HG02870 (cell line): ENCODE measurements at regions not wholly inside any gene's neighbourhood (a gene's known extent, or its start where the extent isn't known, plus 50 kb on each side); places are given as distances from the start of the nearest gene placed in this dataset.

Experiments used
- ATAC-seq: cut with Tn5 transposase; IDR thresholded peaks from one replicate; pipeline ENCODE4 v1.9.1; 2021; ENCODE audit warnings: mild to moderate bottlenecking, moderate library complexity; ENCODE audit not compliant: unreplicated experiment

DNA sequence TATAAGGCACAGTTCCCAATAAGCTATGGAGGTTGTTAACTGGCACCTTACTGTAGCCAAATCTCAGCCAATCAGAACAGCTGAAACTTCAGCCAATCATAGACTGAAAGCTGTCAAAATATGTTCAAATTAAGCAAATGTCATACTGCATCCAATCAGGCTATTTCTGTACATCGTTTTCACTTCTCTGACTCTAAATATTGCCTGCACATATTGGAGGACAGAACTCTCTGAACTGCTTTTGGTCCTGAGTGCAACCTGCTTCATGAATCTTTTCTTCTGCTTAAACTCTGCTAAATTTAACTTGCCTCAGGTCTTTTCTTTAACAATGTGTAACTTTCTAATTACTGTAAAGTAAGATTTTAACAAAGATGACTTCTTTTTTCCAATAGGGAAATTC, 1198.9 kb upstream of the PCDH7 start:
- ATAC-seq = no peak

DNA sequence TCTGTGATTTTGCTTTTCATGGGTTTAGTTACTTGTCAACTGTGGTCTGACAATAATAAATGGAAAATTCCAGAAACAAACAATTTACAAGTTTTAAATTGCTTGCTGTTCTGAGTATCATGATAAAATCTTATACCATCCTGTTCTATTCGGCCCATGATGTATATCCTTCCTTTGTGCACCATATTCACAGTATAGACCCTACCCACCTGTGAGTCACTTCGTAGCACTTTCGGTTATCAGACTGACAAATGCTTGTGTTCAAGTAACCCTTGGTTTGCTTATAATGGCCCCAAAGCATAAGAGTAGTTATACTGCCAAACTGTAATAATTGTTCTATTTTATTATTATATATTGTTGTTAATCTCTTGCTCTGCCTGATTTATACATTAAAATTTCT, 1183.4 kb upstream of the PCDH7 start:
- no peak for ATAC-seq

DNA sequence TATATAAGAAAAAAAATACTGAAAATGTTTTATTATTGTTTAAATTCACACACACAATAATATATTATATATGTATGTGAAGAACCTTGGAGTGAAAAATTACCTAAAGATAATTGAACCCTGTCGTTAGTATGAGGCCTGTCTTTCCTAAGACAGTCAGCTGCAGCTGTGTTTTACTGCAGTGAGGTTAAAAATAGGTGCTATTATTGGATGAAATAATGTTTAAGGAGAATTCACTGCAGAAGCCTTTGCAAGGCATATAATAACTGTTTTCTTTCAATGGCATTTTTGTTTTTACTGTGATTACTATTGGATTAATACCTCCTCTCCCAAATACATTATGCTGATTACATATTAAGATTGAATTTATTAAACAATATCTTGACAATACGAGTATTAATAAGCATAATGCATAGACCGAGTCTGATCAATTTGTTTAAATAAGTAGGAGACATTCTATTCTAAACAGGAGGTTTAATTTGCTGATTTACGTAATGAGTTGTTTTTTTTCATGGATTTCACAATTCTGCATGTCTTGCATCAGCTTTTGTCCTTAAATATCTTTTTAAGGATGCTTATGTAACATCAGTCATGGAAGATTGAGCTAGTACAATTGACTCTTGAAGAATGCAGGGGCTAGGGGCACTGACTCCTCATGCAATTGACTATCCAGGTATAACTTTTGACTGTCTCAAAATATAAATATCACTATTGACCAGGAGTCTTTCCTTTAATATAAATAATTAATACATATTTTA, 1181.1 kb upstream of the PCDH7 start:
- no peak for ATAC-seq

DNA sequence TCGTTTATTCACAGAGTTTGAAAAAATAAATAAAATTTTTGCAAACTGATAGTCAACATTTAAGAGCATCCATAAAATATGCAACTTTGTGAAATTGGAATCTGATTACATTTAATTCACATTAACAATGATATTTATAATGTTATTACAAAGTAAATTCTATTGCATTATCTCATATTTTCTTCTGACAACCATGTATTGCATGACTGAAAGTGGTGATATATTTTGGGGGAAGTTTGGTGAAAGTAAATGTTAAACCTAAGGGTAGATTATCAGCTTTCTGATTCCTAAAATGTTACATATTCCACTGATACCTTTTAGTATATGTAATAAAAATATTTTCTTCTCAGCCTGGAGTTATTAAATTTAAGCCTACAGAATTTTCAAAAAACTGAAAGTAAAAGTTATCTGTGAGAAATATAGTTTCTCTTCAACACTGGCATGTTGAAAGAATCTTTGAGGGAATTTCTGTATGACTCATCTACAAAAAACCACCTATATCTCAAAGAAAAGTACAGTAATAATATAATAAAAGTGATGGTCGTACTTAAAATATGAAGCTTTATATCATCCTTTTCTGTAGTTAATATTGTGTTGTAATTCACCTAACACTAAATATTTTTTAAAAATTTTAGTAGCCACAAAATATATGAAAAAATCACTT, 1179.6 kb upstream of the PCDH7 start:
- ATAC-seq = peak; percentile 43

DNA sequence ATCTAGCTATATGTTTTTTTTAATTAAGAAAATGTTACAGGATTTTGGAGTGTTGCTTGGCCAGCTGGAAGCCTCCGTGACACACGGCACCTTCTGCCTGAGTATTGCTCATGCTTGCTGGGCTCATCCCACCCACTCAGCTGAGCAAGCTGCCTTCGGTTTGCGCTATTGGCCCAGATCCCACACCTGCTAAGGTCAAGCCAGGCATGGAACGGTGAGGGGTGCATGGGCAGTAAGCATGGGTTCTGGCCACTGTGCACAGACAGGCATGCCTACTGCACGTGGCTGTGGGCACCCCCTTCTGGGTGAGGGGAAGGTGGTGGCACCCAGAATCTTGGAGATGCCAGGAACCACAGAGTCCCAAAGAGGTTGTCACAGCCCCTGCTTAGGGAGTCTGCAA, 1178.4 kb upstream of the PCDH7 start:
- ATAC-seq = no peak

DNA sequence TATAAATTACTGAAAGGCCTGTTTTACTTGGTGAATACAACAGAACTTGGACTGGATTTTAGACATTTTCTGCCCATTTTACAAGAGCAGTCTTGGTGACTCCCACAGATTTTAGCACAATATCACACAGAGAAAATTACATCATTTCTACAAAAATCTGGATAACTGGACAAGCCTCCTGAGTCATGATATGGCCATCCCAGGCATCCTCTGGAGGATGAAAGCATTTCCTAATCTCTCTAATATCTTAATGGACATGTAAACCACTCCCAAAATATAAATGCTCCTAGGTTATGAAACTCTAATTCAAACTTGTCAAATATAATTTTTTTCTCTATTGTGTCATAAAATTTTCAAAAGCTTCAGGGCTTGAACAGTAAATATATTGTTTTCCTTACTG, 1170.8 kb upstream of the PCDH7 start:
- no peak for ATAC-seq

DNA sequence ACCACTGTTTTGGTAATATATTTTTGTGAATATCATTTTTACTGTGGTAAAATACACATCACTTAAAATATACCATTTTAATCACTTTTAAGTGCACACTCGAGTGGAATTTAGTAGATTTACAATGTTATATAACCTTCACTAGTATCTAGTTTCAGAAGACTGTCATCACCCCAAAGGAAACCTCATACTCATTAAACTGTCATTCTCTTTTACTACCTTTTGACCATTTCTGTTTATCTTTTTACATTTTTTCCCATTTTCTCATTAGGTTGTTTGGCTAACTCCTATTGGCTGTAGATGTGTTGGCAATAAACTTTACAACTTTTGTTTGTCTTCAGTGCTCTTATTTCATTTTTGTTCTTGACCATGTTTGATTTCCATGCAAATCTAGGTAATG, 1168.3 kb upstream of the PCDH7 start:
- no peak for ATAC-seq

DNA sequence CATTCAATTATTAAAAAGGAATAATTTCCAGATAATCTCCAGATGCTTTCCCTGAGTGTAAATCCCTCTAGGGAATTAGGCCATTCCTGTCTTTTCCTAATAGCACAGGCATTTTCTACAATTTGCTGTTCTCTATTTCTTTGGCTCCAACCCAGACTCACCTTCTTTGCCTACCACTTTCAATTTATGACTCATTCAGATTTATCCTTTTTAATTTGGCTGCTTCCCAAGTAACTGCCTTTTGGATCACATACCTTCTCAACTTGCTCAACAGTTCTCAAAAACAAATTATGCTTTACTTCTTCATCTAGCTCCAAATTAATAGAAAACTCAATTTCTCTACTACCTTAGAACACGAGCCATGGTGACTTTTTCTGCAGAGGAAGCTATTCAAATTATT, 1166.3 kb upstream of the PCDH7 start:
- ATAC-seq = no peak

DNA sequence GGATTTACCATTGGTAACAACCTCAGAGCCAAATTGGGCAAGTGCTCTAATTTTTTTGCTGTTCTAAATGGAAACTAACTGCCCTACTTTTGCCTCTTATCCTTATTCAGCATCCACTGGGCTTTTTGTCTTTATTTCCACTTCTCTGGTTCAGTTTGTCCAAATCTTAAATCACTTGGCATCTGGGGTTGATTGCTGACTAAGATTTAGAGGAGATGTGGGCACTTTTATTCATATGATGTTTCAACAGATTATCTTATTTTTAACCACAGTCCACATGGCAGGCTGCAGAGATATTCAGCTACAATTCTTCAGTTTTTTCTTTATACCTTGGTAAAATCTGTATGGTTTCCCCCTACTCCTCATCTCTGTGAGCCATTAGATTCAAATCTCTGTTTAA, 1161.4 kb upstream of the PCDH7 start:
- ATAC-seq = no peak

DNA sequence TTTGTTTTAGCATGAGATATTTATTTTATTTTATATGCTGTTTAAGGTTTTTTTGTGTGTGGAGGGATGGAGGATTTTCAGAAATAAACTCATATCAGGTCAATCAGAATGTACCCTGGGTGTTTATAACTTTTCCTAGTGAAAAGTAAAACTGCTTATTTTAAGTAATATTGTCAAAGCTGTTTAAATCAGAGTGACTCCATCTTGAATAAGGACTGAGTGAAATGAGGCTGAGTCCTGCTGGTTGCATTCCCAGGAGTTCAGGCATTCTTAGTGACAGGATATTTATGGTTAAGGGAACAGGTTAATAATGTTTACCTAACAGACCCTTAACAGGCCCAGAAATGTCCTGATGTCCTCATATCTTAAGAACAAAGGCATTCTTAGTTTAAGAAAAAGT, 1160.9 kb upstream of the PCDH7 start:
- no peak for ATAC-seq

DNA sequence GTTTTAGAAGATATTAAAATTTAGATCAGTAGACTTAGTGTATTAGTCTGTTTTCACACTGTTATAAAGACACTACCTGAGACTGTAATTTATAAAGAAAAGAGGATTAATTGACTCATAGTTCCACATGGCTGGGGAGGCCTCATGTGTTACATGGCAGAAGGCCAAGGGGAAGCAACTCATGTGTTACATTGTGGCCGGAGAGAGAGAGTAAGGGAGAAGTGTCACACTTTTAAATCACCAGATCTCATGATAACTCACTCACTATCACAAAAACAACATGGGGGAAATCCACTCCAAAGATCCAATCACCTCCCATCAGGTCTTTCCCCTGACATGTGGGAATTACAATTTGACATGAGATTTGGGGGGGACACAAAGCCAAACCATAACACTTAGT, 1159.7 kb upstream of the PCDH7 start:
- no peak for ATAC-seq

DNA sequence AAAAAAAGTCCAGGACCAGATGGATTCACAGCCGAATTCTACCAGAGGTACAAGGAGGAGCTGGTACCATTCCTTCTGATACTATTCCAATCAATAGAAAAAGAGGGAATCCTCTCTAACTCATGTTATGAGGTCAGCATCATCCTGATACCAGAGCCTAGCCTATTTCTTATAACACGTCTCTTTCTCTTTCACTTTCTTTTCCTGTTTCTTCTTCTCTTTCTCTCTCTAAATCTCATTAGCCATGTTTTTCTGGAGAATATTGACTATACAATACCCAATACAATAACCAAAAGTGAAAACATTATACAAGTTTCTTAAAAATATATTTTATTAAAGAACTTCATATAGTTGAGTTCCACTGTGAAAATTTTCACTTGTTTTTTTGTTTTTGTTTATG, 1154.9 kb upstream of the PCDH7 start:
- ATAC-seq = no peak

DNA sequence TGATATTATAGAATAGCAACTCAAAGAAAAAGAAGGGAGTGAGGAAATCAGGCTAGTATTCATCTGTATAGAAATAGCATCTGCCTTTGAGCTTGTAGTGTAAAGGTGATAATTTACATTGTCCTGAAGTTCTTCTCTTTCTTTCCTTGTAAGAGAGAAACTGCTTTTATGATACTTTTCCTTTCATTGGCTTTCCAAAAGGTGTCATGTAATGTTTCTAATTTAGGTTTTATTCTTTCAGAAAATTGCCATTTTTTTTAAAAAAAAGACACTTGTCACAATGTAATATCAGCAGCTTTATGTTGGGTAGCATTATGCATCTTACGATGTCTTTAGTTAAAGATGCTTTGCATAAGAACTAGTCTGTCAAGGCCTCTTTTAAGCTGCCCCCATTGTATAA, 1153.8 kb upstream of the PCDH7 start:
- no peak for ATAC-seq

DNA sequence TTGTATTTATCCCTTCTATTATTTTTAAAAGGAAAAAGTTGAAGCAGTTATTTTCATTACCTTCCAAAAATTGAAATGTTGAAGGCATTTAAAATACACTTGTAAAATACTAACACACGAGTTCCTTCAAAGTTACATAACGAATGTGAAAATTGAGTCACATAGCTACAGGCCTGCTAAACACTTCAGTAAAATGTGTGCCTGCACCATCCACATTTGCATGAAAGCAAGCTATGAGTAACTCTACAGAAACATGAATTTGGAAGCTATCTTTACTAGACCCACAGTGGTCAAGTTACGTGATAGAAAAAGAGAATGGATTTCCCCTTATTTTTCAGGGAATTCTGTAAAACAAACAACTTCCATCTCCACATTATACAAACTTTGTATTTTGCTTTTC, 1148.8 kb upstream of the PCDH7 start:
- no peak for ATAC-seq

DNA sequence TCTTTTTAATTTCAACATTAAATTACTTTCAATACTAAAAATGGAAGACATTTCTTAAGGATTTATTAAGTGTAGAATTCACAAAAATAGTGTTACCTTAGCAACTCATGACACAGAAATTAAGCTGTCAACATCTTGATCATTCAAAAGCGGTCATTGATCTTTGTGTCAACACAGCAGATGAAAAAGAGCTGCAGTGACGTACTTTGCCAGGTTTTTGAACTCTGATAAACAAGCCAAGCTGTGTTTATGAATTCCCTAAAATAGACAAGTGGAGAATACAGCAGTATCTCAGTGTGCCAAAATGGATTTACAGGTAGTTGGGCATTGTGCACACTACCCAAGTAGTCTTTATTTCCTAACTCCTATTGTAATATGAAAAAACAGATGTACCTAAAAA, 1141.8 kb upstream of the PCDH7 start:
- no peak for ATAC-seq

DNA sequence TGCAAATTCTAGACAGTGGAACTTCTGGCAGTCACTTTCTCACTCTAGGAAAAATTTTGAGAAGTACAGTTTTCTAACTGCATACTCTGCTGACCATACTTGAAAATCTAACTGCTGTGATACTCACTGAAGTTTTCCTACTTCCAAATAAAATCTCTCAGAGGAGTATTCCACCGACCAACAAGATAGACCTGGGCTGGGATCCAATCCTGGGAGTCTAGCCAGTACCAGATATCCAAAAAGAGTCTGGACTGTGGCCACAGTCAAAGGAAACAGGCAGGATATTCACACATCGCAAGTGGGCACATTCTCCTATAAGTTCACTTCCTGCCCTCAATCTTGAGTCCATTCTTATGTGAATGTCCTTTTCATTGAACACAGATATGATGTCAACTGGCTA, 1138.7 kb upstream of the PCDH7 start:
- ATAC-seq = no peak

DNA sequence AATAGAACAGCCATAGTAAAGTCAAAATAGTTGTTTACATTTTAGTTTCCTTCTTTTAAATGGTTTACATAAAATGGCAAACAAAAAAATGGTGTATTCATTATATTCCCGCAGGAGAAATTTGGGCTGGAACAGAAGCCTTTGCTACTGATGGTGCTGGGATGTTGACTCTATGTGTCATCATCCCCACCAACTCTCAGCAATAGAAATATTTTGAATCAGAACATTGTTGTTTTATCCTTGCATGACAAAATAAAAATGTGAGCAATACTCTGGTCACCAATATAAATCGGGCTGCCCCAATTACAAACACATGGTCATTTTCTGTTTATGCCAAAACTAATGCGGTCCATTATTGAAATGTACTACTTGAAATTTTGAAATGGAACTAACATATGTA, 1131.6 kb upstream of the PCDH7 start:
- ATAC-seq = no peak

DNA sequence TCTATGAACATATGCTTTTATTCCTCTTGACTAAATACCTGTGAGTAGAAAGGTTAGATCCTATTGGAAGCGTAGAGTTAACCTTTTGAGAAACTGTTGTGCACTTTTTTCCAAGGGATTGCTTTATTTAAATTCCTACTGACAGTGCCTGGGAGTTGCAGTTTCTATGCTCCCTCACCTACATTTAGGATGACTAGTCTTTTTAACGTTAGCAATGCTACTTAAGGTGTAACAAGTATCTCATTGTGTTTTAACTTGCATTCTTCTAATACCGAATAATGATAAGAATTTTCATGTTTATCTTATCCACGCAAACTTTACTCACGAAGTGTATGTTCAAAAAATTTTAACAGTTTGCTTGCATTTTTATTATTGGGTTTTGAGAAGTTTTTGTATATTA, 1123.9 kb upstream of the PCDH7 start:
- no peak for ATAC-seq

DNA sequence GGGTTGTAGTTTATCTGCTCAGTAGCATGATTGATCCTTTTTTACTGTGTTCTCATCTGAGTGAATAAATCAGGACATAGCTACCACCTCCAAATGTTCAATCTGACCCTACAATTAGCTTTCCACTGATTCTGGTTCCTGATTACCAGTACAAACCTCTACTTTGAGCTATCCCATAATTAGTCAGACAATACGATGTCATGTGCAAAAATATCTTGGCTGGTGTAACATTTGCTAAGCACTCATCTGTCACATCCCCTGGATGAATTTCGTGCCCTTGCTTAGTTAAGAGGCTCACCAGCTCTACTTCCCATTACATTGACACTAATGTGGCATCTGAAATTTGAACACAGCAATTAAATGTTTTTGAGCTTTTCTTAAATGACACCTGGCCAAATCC, 1101.0 kb upstream of the PCDH7 start:
- no peak for ATAC-seq

DNA sequence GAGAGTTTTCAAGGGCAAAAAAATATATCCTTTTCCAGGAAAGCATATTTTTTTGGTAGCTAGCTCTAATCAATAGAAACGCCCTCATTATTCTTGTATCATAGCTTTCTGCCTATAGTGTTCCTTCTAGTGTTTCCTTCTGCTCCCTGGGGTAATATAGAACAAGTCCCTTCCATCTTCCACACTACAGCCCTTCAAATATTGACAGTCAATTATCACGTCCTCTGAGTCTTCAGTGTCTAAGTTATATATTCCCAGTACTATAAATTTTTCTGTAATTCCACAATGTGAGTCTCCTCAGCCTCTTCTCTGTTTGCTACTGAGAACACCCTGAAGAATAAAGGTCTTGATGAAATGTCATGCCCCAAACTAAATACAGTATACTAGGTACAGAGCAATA, 1088.0 kb upstream of the PCDH7 start:
- no peak for ATAC-seq

DNA sequence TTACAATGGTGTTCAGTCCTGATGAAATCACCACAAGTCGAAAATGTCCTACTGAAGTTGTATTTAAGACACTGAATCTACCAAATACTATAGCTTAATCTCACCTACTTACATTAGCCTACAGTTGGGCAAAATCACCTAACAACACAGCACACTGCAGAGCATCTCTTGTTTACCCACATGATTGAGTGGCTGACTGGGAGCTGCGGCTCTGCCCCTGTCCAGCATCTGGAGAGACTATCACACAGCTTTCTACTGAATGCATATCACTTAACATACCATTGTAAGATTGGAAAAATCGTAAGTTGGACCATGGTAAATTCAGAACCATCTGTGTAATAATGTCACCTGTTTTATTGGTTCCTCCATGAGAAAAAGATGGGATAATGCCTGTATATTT, 1083.2 kb upstream of the PCDH7 start:
- no peak for ATAC-seq

DNA sequence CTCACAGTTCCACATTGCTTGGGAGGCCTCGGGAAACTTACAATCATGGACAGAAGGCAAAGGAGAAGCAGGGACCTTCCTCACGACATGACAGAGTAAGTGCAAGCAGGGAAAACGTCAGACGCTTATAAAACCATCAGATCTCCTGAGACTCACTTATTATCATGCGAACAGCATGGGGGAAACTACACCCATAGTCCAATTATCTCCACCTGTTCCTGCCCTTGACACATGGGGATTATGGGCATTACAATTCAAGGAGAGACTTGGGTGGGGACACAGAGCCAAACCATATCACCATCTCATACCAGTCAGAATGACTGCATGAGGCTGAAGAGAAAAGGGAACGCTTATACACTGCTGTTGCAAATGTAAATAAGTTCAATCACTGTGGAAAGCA, 1066.9 kb upstream of the PCDH7 start:
- no peak for ATAC-seq

DNA sequence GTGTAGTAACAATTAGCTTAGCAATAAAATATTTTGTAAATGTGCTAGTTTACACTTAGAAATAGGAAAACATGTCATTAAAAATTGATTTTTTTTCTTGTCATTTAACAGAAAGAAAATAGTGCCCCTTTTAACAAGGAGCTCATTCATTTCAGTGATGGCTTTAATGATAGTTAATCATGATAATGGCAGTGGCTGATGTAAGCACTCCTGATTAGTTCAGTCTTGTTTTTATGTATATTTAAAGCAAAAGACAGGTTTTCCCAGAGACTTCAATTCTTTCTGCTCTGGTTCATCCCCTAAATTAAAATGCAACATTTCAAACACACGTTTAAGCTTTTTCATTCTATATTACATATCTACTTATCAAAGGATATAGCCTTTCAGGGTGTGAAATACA, 1039.5 kb upstream of the PCDH7 start:
- ATAC-seq = no peak
